ENCODE measurements at regions not wholly inside any gene's neighbourhood (a gene's known extent, or its start where the extent isn't known, plus 50 kb on each side); places are given as distances from the start of the nearest gene placed in this dataset.
"Not testable (repeated sequence)": the region's sequence is repeated elsewhere in the genome, so short reads cannot be mapped to it uniquely, and the experiment has no call there.

- not testable (repeated sequence) for DNase-seq (ENCODE audit: low read depth in 1 of 2, low spot score in 1 of 2)
Observed at GRCh38 chr2:89795530-89795929, 1104.1 kb downstream of the RPIA start.

GRCh38 chr2:89797320-89798038 lies 1106.0 kb downstream of the RPIA start:
- DNase-seq (ENCODE audit: low read depth in 1 of 2, low spot score in 1 of 2), result no peak

GRCh38 chr2:89801207-89801606 lies 1109.7 kb downstream of the RPIA start:
- not testable (repeated sequence) for DNase-seq (ENCODE audit: low read depth in 1 of 2, low spot score in 1 of 2)

GRCh38 chr2:89806363-89806762 lies 1114.9 kb downstream of the RPIA start:
- DNase-seq (ENCODE audit: low read depth in 1 of 2, low spot score in 1 of 2), result not testable (repeated sequence)

GRCh38 chr2:89811295-89811694 lies 1119.8 kb downstream of the RPIA start:
- no peak for DNase-seq (ENCODE audit: low read depth in 1 of 2, low spot score in 1 of 2)

GRCh38 chr2:89811910-89812309 lies 1120.4 kb downstream of the RPIA start:
- not testable (repeated sequence) for DNase-seq (ENCODE audit: low read depth in 1 of 2, low spot score in 1 of 2)

- DNase-seq (ENCODE audit: low read depth in 1 of 2, low spot score in 1 of 2), result not testable (repeated sequence)
Observed at GRCh38 chr2:89814359-89814758, 1122.9 kb downstream of the RPIA start.

- no peak for DNase-seq (ENCODE audit: low read depth in 1 of 2, low spot score in 1 of 2)
Observed at GRCh38 chr2:89818873-89819272, 1127.4 kb downstream of the RPIA start.

GRCh38 chr2:89819809-89820208 lies 1128.3 kb downstream of the RPIA start:
- DNase-seq (ENCODE audit: low read depth in 1 of 2, low spot score in 1 of 2), result no peak

- DNase-seq (ENCODE audit: low read depth in 1 of 2, low spot score in 1 of 2), result no peak
Observed at GRCh38 chr2:89820248-89820647, 1128.8 kb downstream of the RPIA start.

- DNase-seq (ENCODE audit: low read depth in 1 of 2, low spot score in 1 of 2), result no peak
Observed at GRCh38 chr2:89821455-89821945, 1130.0 kb downstream of the RPIA start.

GRCh38 chr2:89822342-89822741 lies 1130.9 kb downstream of the RPIA start:
- not testable (repeated sequence) for DNase-seq (ENCODE audit: low read depth in 1 of 2, low spot score in 1 of 2)

- no peak for DNase-seq (ENCODE audit: low read depth in 1 of 2, low spot score in 1 of 2)
Observed at GRCh38 chr2:89823556-89823955, 1132.1 kb downstream of the RPIA start.

GRCh38 chr2:89825034-89825433 lies 1133.6 kb downstream of the RPIA start:
- no peak for DNase-seq (ENCODE audit: low read depth in 1 of 2, low spot score in 1 of 2)

- DNase-seq (ENCODE audit: low read depth in 1 of 2, low spot score in 1 of 2), result not testable (repeated sequence)
Observed at GRCh38 chr2:89826741-89827140, 1135.3 kb downstream of the RPIA start.

- not testable (repeated sequence) for DNase-seq (ENCODE audit: low read depth in 1 of 2, low spot score in 1 of 2)
Observed at GRCh38 chr2:89827829-89828228, 1136.4 kb downstream of the RPIA start.

GRCh38 chr2:89828416-89828815 lies 1136.9 kb downstream of the RPIA start:
- DNase-seq (ENCODE audit: low read depth in 1 of 2, low spot score in 1 of 2), result not testable (repeated sequence)

GRCh38 chr2:89828961-89829631 lies 1137.6 kb downstream of the RPIA start:
- DNase-seq (ENCODE audit: low read depth in 1 of 2, low spot score in 1 of 2), result not testable (repeated sequence)

GRCh38 chr2:89829828-89830227 lies 1138.4 kb downstream of the RPIA start:
- no peak for DNase-seq (ENCODE audit: low read depth in 1 of 2, low spot score in 1 of 2)

GRCh38 chr2:89830341-89831218 lies 1139.1 kb downstream of the RPIA start:
- not testable (repeated sequence) for DNase-seq (ENCODE audit: low read depth in 1 of 2, low spot score in 1 of 2)
